ENCODE measurements at regions not wholly inside any gene's neighbourhood (a gene's known extent, or its start where the extent isn't known, plus 50 kb on each side); places are given as distances from the start of the nearest gene placed in this dataset.
"Not testable (repeated sequence)": the region's sequence is repeated elsewhere in the genome, so short reads cannot be mapped to it uniquely, and the experiment has no call there.

- no peak for DNase-seq (ENCODE audit: low spot score)
Observed at GRCh38 chr15:81901319-81901718, 144.5 kb downstream of the MEX3B start.

- DNase-seq (ENCODE audit: low spot score) = no peak
Observed at GRCh38 chr15:81899730-81900129, 146.1 kb downstream of the MEX3B start.

- no peak for DNase-seq (ENCODE audit: low spot score)
Observed at GRCh38 chr15:81899024-81899423, 146.8 kb downstream of the MEX3B start.

GRCh38 chr15:81897057-81897677, 148.7 kb downstream of the MEX3B start:
- DNase-seq (ENCODE audit: low spot score) = no peak

GRCh38 chr15:81896356-81896755, 149.5 kb downstream of the MEX3B start:
- DNase-seq (ENCODE audit: low spot score) = no peak

GRCh38 chr15:81895723-81896122, 150.1 kb downstream of the MEX3B start:
- DNase-seq (ENCODE audit: low spot score) = no peak

GRCh38 chr15:81894061-81894460, 151.8 kb downstream of the MEX3B start:
- no peak for DNase-seq (ENCODE audit: low spot score)

- DNase-seq (ENCODE audit: low spot score) = no peak
Observed at GRCh38 chr15:81893182-81893835, 152.5 kb downstream of the MEX3B start.

- DNase-seq (ENCODE audit: low spot score) = no peak
Observed at GRCh38 chr15:81890496-81890895, 155.3 kb downstream of the MEX3B start.

DNA sequence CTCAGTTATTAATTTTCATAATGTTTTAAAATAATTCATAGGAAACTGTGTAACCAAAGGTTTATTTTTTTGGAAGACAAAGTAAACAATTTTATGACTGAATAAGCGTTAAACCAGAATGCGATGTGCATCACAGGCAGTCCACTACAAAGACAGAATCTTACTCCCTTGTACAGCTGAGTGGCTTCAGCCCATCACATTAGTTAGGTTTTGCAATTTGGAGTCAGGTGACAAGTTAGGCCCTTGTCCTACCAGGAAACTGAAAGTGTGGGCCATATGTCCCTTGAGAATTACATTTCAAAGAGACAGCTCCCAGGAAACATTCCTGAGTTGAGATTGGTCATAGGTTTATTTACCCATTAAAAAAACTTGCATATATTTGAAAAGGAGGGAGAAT, 156.3 kb downstream of the MEX3B start:
- DNase-seq (ENCODE audit: low spot score) = no peak

DNA sequence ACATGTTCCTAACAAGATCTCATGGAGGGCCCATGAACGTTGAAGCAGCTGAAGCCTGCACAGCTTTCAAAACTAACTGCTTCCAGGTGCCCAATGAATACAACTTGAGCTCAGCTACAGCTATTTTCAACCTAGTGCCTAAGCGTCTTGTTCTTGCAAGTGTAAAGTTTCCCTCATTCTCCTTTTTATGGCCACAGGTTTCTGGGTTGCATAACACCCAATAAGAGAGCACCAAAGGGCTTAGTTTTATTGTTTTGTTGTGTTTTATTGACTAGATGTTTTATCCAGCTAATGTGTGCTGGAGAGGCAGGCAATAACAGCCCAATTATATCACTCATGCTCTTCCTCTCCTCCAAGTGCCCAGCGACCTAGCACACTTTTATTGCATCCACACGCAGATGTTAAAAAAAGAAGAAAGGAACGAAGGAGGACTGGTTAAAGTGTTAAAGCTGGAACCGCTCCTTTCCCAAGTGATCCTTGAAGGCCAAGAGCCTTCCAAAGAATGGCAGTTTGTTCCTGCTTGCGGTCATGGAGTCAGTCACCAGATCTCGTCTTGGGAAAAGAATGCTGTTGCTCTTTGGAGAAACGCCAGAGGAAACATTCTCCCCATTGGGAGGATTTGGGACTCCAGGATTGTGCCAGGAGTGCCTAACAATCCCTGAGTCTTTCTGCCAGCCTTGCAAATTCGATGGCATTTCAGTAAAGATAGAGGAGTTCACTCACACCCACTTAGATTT, 156.9 kb downstream of the MEX3B start:
- no peak for DNase-seq (ENCODE audit: low spot score)

- no peak for DNase-seq (ENCODE audit: low spot score)
Observed at GRCh38 chr15:81887912-81888311, 157.9 kb downstream of the MEX3B start.

DNA sequence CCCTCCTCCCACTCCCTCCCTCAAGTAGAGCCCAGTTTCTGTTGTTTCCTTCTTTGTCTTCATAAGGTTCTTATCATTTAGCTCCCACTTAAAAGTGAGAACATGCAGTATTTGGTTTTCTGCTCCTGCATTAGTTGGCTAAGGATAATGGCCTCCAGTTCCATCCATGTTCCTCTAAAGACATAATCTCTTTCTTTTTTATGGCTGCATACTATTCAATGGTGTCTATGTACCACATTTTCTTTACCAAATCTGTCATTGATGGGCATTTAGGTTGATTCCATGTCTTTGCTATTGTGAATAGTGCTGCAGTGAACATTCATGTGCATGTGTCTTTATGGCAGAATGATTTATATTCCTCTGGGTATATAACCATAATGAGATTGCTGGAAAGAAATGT, 158.6 kb downstream of the MEX3B start:
- DNase-seq (ENCODE audit: low spot score) = not testable (repeated sequence)

- DNase-seq (ENCODE audit: low spot score) = no peak
Observed at GRCh38 chr15:81886591-81886990, 159.2 kb downstream of the MEX3B start.

DNA sequence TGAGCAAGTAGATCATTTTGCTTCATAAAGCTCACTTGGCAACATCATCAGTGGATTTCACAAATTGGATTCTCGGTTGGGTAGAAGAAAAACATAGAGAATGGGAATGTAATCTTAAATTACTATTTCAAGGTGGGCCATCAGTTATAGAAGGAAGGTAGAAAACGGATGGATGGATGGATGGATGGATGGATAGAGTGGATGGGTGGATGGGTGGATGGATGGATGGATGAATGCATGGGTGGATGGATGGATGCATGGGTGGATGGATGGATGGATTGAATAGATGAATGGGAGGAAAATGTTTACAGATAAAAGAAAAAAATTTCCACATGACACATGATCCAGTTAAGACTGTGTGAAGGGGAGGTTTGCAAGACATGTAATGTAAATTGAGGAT, 159.7 kb downstream of the MEX3B start:
- DNase-seq (ENCODE audit: low spot score) = no peak

DNA sequence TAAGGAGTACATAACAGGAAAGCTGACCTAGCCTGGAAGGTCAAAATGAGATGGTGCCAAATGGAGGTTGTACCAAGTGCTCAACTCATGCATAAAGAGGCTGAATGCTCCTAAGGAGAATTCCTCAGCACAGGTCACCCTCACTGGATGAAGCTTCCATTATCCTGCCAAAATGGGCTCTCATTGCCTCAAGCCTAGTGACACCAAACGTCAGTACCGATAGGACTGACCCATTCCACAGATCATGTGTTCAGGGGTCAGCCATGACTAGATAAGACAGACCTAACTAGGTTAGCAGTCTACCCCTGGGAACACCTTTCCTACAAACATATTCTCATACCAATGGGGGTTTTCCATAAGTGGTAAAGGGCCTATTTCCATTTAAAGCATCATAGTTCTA, 160.7 kb downstream of the MEX3B start:
- no peak for DNase-seq (ENCODE audit: low spot score)

- no peak for DNase-seq (ENCODE audit: low spot score)
Observed at GRCh38 chr15:81882504-81882903, 163.3 kb downstream of the MEX3B start.

DNA sequence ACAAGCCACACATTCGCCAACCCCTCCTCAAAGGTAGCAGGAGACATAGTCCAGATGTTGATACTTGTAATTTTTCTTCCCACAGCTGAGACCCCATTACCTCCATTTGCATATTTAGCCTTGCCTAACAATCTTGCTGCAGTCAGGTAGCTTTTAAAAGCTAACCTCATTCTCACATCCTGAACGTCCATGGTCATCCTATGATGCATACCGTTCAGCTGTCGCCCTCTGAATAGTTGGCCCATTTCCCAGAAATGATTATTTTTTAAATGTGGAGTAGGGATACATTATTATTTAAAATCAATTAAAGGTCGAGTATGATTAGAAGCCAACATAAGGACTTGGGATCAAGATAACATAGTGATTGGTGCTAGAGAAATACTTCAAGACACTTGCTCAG, 165.0 kb downstream of the MEX3B start:
- no peak for DNase-seq (ENCODE audit: low spot score)

DNA sequence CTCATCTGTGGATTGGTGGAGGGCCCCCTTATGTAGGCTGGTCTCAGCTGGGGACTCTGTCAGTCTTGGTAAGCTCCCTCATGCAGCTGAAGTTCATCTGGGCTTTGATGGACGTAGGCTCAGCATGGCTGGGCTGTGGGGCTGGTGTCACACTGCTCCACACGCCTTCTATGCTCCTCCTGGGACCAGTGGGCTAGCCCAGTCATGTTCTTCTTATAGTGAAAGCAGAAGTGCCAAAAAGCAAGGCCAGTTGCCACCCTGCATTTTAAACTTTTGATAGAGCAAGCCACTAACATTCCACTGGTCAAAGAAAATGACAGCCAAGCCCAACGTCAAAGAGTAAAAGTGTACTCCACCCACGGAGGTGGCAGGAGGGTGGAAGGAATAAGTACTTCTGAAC, 165.5 kb downstream of the MEX3B start:
- DNase-seq (ENCODE audit: low spot score) = no peak

GRCh38 chr15:81875717-81876116, 170.1 kb downstream of the MEX3B start:
- not testable (repeated sequence) for DNase-seq (ENCODE audit: low spot score)

- DNase-seq (ENCODE audit: low spot score) = not testable (repeated sequence)
Observed at GRCh38 chr15:81870746-81871106, 175.1 kb downstream of the MEX3B start.

GRCh38 chr15:81870062-81870745, 175.6 kb downstream of the MEX3B start:
- not testable (repeated sequence) for DNase-seq (ENCODE audit: low spot score)

All from mucosa of gallbladder (tissue), 1 donor.